ENCODE measurements at regions not wholly inside any gene's neighbourhood (a gene's known extent, or its start where the extent isn't known, plus 50 kb on each side); places are given as distances from the start of the nearest gene placed in this dataset.

DNA sequence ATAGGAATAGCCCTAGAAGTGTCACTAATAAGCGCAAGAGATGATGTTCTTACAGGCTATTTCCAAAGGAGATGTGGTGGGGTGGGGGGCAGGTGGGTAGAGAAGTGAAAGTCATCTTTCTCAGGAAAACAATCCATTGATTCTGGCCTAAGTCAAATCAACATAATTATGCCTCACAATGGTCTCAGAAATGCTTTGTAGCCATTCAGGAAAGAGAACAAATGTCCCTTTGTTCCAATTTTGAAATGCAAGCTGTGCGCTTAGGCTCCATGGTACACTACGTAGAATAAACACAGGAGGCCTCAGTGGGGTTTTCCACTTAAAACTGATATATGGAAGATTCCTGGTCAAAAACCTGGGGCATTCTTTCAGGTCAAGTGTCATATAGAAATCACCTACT lies 529.9 kb upstream of the KLHL29 start:
- TF ChIP-seq, protein P1, sequence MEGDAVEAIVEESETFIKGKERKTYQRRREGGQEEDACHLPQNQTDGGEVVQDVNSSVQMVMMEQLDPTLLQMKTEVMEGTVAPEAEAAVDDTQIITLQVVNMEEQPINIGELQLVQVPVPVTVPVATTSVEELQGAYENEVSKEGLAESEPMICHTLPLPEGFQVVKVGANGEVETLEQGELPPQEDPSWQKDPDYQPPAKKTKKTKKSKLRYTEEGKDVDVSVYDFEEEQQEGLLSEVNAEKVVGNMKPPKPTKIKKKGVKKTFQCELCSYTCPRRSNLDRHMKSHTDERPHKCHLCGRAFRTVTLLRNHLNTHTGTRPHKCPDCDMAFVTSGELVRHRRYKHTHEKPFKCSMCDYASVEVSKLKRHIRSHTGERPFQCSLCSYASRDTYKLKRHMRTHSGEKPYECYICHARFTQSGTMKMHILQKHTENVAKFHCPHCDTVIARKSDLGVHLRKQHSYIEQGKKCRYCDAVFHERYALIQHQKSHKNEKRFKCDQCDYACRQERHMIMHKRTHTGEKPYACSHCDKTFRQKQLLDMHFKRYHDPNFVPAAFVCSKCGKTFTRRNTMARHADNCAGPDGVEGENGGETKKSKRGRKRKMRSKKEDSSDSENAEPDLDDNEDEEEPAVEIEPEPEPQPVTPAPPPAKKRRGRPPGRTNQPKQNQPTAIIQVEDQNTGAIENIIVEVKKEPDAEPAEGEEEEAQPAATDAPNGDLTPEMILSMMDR (conservative IDR thresholded peaks at IDR 0.05; ENCODE audit: low read depth, low read length): no peak
- TF ChIP-seq MAZ (IDR thresholded peaks at IDR 0.05; ENCODE audit: borderline replicate concordance, low read depth, low read length): no peak
- no peak for TF ChIP-seq MXI1 (IDR thresholded peaks at IDR 0.05; ENCODE audit: borderline replicate concordance, low read depth, low read length)
- no peak for TF ChIP-seq NFE2L2 (IDR thresholded peaks at IDR 0.05; ENCODE audit: low read depth, low read length)

Data from IMR-90 (cell line).